LNCAP (cell line): ENCODE measurements at regions not wholly inside any gene's neighbourhood (a gene's known extent, or its start where the extent isn't known, plus 50 kb on each side); places are given as distances from the start of the nearest gene placed in this dataset.

ENCODE experiments used
- CTCF ChIP-seq: fragments of 450-650 bp; IDR thresholded peaks from 2 replicates; pipeline ENCODE4 v1.5.1; 2017; ENCODE audit warnings: mild to moderate bottlenecking

- TF ChIP-seq CTCF: no peak
Observed at GRCh38 chr10:2556883-2557282, 510.5 kb upstream of the PFKP start.

- TF ChIP-seq CTCF: no peak
Observed at GRCh38 chr10:2548071-2548470, 519.3 kb upstream of the PFKP start.

- TF ChIP-seq CTCF: no peak
Observed at GRCh38 chr10:2547606-2548005, 519.7 kb upstream of the PFKP start.

- TF ChIP-seq CTCF: no peak
Observed at GRCh38 chr10:2543974-2544373, 523.4 kb upstream of the PFKP start.

GRCh38 chr10:2543142-2543886, 524.0 kb upstream of the PFKP start:
- no peak for TF ChIP-seq CTCF

GRCh38 chr10:2541176-2541575, 526.2 kb upstream of the PFKP start:
- TF ChIP-seq CTCF: no peak

- TF ChIP-seq CTCF: no peak
Observed at GRCh38 chr10:2529945-2530344, 537.4 kb upstream of the PFKP start.

GRCh38 chr10:2525781-2526180, 541.6 kb upstream of the PFKP start:
- TF ChIP-seq CTCF: no peak
